ENCODE measurements at regions not wholly inside any gene's neighbourhood (a gene's known extent, or its start where the extent isn't known, plus 50 kb on each side); places are given as distances from the start of the nearest gene placed in this dataset.

GRCh38 chr18:56423626-56424025 is 214.8 kb downstream of the TXNL1 start:
- no peak for TF ChIP-seq CTCF (conservative IDR thresholded peaks at IDR 0.05; ENCODE audit: low read depth, low read length)
- TF ChIP-seq POLR2A (IDR thresholded peaks at IDR 0.05; ENCODE audit: low read depth, low read length) = no peak
- no peak for TF ChIP-seq CEBPB (IDR thresholded peaks at IDR 0.05; ENCODE audit: low read depth, low read length)
- no peak for TF ChIP-seq CHD1 (IDR thresholded peaks at IDR 0.05; ENCODE audit: low read depth, low read length)
- TF ChIP-seq RCOR1 (IDR thresholded peaks at IDR 0.05; ENCODE audit: insufficient replicate concordance, low read length) = no peak
- no peak for TF ChIP-seq FOS (IDR thresholded peaks at IDR 0.05; ENCODE audit: low read depth, low read length)
- TF ChIP-seq BHLHE40 (IDR thresholded peaks at IDR 0.05; ENCODE audit: low read depth, low read length) = no peak
- TF ChIP-seq MAFK (IDR thresholded peaks at IDR 0.05; ENCODE audit: low read depth, low read length) = no peak
- TF ChIP-seq MXI1 (IDR thresholded peaks at IDR 0.05; ENCODE audit: borderline replicate concordance, low read depth, low read length) = no peak
- TF ChIP-seq RAD21 (IDR thresholded peaks at IDR 0.05; ENCODE audit: low read length) = no peak
- TF ChIP-seq ELK1 (IDR thresholded peaks at IDR 0.05; ENCODE audit: borderline replicate concordance, low read depth, low read length) = no peak
- no peak for TF ChIP-seq NFE2L2 (IDR thresholded peaks at IDR 0.05; ENCODE audit: low read depth, low read length)
- no peak for TF ChIP-seq USF2 (IDR thresholded peaks at IDR 0.05; ENCODE audit: low read depth, low read length)
- TF ChIP-seq RFX5 (IDR thresholded peaks at IDR 0.05; ENCODE audit: low read depth, low read length) = no peak

Data from IMR-90 (cell line).